ENCODE measurements at regions not wholly inside any gene's neighbourhood (a gene's known extent, or its start where the extent isn't known, plus 50 kb on each side); places are given as distances from the start of the nearest gene placed in this dataset.

- no peak overlapping the region for H3K4me2 ChIP-seq (replicated peaks; ENCODE audit: low read depth, low read length, poor library complexity, severe bottlenecking)
- no peak for DNase-seq
- no peaks in the 10 kb centered on the region for H3K79me2 ChIP-seq (ENCODE audit: control insufficient read depth, insufficient read depth, low read length)
- H3K27me3 ChIP-seq (replicated peaks in 1 of 4; ENCODE audit: control extremely low read depth in 1 of 4, control insufficient read depth in 3 of 4, insufficient read depth in 4 of 4, low read length in 3 of 4), result no peaks in the 10 kb centered on the region
- no peaks in the 10 kb centered on the region for H3K36me3 ChIP-seq (replicated peaks in 1 of 2; ENCODE audit: control extremely low read depth in 1 of 2, control insufficient read depth in 1 of 2, extremely low read depth in 1 of 2, insufficient read depth in 2 of 2, low read length in 1 of 2)
- WGBS (ENCODE audit: insufficient coverage), result no CpG with 5 or more reads among the region's 4 CpGs
- no peak for TF ChIP-seq EZH2 (IDR thresholded peaks at IDR 0.05; ENCODE audit: borderline replicate concordance, insufficient read depth, low read depth, low read length, poor library complexity, severe bottlenecking)
- TF ChIP-seq CTCF (IDR thresholded peaks at IDR 0.05), result no peak
- Mint-ChIP-seq H3K4me3 (no peak overlapping the region), H3K9me3 (ENCODE audit: insufficient read depth) (peaks cover 3% of the 10 kb centered on the region), H3K27ac (no peak overlapping the region), H3K4me1 (no peaks in the 10 kb centered on the region), H3K27me3 (no peaks in the 10 kb centered on the region)
- H3K9me3 ChIP-seq (ENCODE audit: control extremely low read depth in 1 of 3, control insufficient read depth in 2 of 3, insufficient read depth in 1 of 3, low read length in 2 of 3), result no peaks in the 10 kb centered on the region
- no peak overlapping the region for H3K9ac ChIP-seq (ENCODE audit: low read length)
- ChIA-PET CTCF (no interaction called here), POLR2A (no interaction called here)
- intact Hi-C loops (cut with micrococcal nuclease), result no loop called here
- H3K4me1 ChIP-seq (ENCODE audit: control insufficient read depth in 2 of 2, insufficient read depth in 2 of 2, low read length in 2 of 2), result no peaks in the 10 kb centered on the region
- no peak for ATAC-seq (ENCODE audit: low read depth)
- no peak overlapping the region for H3K4me3 ChIP-seq (ENCODE audit: control extremely low read depth in 1 of 5, extremely low read depth in 1 of 5, insufficient read depth in 1 of 5, low read depth in 2 of 5, low read length in 4 of 5)
- no peak overlapping the region for H3K27ac ChIP-seq (ENCODE audit: low read length in 2 of 2)
- no peaks in the 10 kb centered on the region for H4K20me1 ChIP-seq (ENCODE audit: control insufficient read depth, insufficient read depth, low read length, poor library complexity, severe bottlenecking)
- no peak overlapping the region for H2AFZ ChIP-seq (ENCODE audit: insufficient read depth, low read depth, low read length, poor library complexity, severe bottlenecking)
Observed at GRCh38 chr1:239287296-239287695, 99.1 kb upstream of the CHRM3 start.

GRCh38 chr1:239283216-239283615 is 103.2 kb upstream of the CHRM3 start:
- ChIA-PET CTCF (no interaction called here), POLR2A (no interaction called here)
- Mint-ChIP-seq H3K4me1 (no peaks in the 10 kb centered on the region), H3K27me3 (no peaks in the 10 kb centered on the region), H3K4me3 (no peak overlapping the region), H3K9me3 (ENCODE audit: insufficient read depth) (peaks cover 3% of the 10 kb centered on the region), H3K27ac (no peak overlapping the region)
- H3K4me2 ChIP-seq (replicated peaks; ENCODE audit: low read depth, low read length, poor library complexity, severe bottlenecking), result no peak overlapping the region
- H3K27me3 ChIP-seq (replicated peaks in 1 of 4; ENCODE audit: control extremely low read depth in 1 of 4, control insufficient read depth in 3 of 4, insufficient read depth in 4 of 4, low read length in 3 of 4), result no peaks in the 10 kb centered on the region
- H4K20me1 ChIP-seq (ENCODE audit: control insufficient read depth, insufficient read depth, low read length, poor library complexity, severe bottlenecking), result no peaks in the 10 kb centered on the region
- no peak overlapping the region for H3K4me3 ChIP-seq (ENCODE audit: control extremely low read depth in 1 of 5, extremely low read depth in 1 of 5, insufficient read depth in 1 of 5, low read depth in 2 of 5, low read length in 4 of 5)
- H3K9ac ChIP-seq (ENCODE audit: low read length), result no peak overlapping the region
- H2AFZ ChIP-seq (ENCODE audit: insufficient read depth, low read depth, low read length, poor library complexity, severe bottlenecking), result no peak overlapping the region
- no peaks in the 10 kb centered on the region for H3K36me3 ChIP-seq (replicated peaks in 1 of 2; ENCODE audit: control extremely low read depth in 1 of 2, control insufficient read depth in 1 of 2, extremely low read depth in 1 of 2, insufficient read depth in 2 of 2, low read length in 1 of 2)
- 50% methylated on average over 2 of the region's 6 CpGs for WGBS (ENCODE audit: insufficient coverage)
- TF ChIP-seq CTCF (IDR thresholded peaks at IDR 0.05), result no peak
- no peak for TF ChIP-seq EZH2 (IDR thresholded peaks at IDR 0.05; ENCODE audit: borderline replicate concordance, insufficient read depth, low read depth, low read length, poor library complexity, severe bottlenecking)
- intact Hi-C loops (cut with micrococcal nuclease), result no loop called here
- H3K9me3 ChIP-seq (ENCODE audit: control extremely low read depth in 1 of 3, control insufficient read depth in 2 of 3, insufficient read depth in 1 of 3, low read length in 2 of 3), result no peaks in the 10 kb centered on the region
- no peaks in the 10 kb centered on the region for H3K4me1 ChIP-seq (ENCODE audit: control insufficient read depth in 2 of 2, insufficient read depth in 2 of 2, low read length in 2 of 2)
- DNase-seq (no peak), ATAC-seq (ENCODE audit: low read depth) (no peak)
- H3K79me2 ChIP-seq (ENCODE audit: control insufficient read depth, insufficient read depth, low read length), result no peaks in the 10 kb centered on the region
- H3K27ac ChIP-seq (ENCODE audit: low read length in 2 of 2), result no peak overlapping the region

Measured in B cell (primary cell).